HEK293T (cell line): ENCODE measurements at regions not wholly inside any gene's neighbourhood (a gene's known extent, or its start where the extent isn't known, plus 50 kb on each side); places are given as distances from the start of the nearest gene placed in this dataset.

Experiments
- ARNT ChIP-seq: fragments of 450-650 bp; IDR thresholded peaks from 2 replicates; pipeline ENCODE4 v1.6.1; 2017; ENCODE audit warnings: mild to moderate bottlenecking
- FOXA1 ChIP-seq: fragments of 450-650 bp; IDR thresholded peaks from 2 replicates; pipeline ENCODE4 v1.6.1; 2016; ENCODE audit warnings: mild to moderate bottlenecking
- FOXK2 ChIP-seq: fragments of 450-650 bp; IDR thresholded peaks from 2 replicates; pipeline ENCODE4 v1.6.1; 2016; ENCODE audit warnings: mild to moderate bottlenecking
- FOXM1 ChIP-seq: fragments of 450-650 bp; IDR thresholded peaks from 2 replicates; pipeline ENCODE4 v1.6.1; 2017; ENCODE audit warnings: mild to moderate bottlenecking, borderline replicate concordance
- HDGF ChIP-seq: fragments of 450-650 bp; IDR thresholded peaks from 2 replicates; pipeline ENCODE4 v1.6.1; 2017; ENCODE audit warnings: antibody characterized with exemption, borderline replicate concordance
- LEF1 ChIP-seq: fragments of 450-650 bp; IDR thresholded peaks from 2 replicates; pipeline ENCODE4 v1.6.1; 2017; ENCODE audit warnings: mild to moderate bottlenecking, borderline replicate concordance
- NFRKB ChIP-seq: fragments of 450-650 bp; IDR thresholded peaks from 2 replicates; pipeline ENCODE4 v1.6.1; 2016; ENCODE audit warnings: mild to moderate bottlenecking, moderate library complexity
- SP1 ChIP-seq: fragments of 450-650 bp; IDR thresholded peaks from 2 replicates; pipeline ENCODE4 v1.6.1; 2017
- TARDBP ChIP-seq: fragments of 450-650 bp; IDR thresholded peaks from 2 replicates; pipeline ENCODE4 v1.6.1; 2016
- ZNF384 ChIP-seq: fragments of 450-650 bp; IDR thresholded peaks from 2 replicates; pipeline ENCODE4 v1.6.1; 2016
- TF ChIP-seq, protein P1 (sequence below): fragments of 450-650 bp; IDR thresholded peaks from 2 replicates; pipeline ENCODE4 v1.6.1; 2016

DNA sequence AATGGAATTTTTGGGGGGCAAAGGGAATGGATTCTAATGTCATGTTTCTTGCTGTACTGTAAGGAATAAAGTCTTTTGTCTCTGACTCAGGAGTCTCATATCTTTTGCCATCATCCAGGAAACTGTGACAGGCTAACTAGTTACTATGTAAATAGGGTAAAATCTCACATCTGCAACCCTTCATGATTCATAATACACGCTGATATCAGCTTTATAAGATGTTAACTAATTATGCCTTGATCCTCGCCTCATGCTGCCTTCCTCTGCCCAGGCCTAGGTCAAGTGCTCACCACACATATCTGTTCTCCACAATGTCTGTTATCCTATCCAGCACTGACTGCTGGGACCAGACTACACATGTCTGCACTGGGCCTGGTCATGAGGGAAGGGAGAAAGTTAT is 81.3 kb upstream of the CXCL12 start:
- TF ChIP-seq SP1, result no peak
- no peak for TF ChIP-seq HDGF
- no peak for TF ChIP-seq NFRKB
- no peak for TF ChIP-seq ARNT
- no peak for TF ChIP-seq FOXK2
- TF ChIP-seq TARDBP, result no peak
- TF ChIP-seq FOXM1, result no peak
- TF ChIP-seq ZNF384, result no peak
- TF ChIP-seq LEF1, result no peak
- TF ChIP-seq, protein P1, sequence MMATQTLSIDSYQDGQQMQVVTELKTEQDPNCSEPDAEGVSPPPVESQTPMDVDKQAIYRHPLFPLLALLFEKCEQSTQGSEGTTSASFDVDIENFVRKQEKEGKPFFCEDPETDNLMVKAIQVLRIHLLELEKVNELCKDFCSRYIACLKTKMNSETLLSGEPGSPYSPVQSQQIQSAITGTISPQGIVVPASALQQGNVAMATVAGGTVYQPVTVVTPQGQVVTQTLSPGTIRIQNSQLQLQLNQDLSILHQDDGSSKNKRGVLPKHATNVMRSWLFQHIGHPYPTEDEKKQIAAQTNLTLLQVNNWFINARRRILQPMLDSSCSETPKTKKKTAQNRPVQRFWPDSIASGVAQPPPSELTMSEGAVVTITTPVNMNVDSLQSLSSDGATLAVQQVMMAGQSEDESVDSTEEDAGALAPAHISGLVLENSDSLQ, result no peak
- no peak for TF ChIP-seq FOXA1
